ENCODE measurements at regions not wholly inside any gene's neighbourhood (a gene's known extent, or its start where the extent isn't known, plus 50 kb on each side); places are given as distances from the start of the nearest gene placed in this dataset.
"Not testable (repeated sequence)": the region's sequence is repeated elsewhere in the genome, so short reads cannot be mapped to it uniquely, and the experiment has no call there.

DNA sequence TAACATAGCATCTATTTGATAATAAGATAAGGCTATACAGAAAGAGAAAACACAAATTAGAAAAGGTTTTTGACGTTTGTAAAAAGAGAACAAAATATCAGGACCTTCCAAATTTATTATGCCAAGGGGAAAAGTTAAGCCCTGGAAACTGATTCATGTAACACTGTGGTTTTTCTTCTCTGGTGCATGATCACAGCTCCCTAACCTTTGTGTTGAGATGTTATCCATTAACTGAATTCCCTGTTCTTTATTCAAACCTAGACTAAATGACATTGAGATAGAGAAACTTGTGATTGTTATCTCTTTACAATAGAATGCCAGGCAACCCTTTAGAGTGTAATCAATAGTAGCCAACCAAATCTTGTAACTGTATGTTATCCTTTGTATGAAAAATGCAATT lies 141.5 kb upstream of the NRG3 start:
- H3K4me3 Mint-ChIP-seq (ENCODE audit: low read depth, unreplicated experiment) = no peak overlapping the region
- no peaks in the 10 kb centered on the region for H3K36me3 Mint-ChIP-seq (ENCODE audit: insufficient read depth, unreplicated experiment)
- CTCF ChIA-PET = no interaction called here
- intact Hi-C loops (cut with micrococcal nuclease; ENCODE audit: unreplicated experiment) = no loop called here
- no peak overlapping the region for H3K27ac Mint-ChIP-seq (ENCODE audit: unreplicated experiment)
- peaks cover 6% of the 10 kb centered on the region for H3K4me1 Mint-ChIP-seq (ENCODE audit: low read depth, unreplicated experiment)
- DNase-seq = no peak
- BruUV-seq (replicated peaks) = no TSS peak
- no peaks in the 10 kb centered on the region for H3K9me3 Mint-ChIP-seq (ENCODE audit: low read depth, unreplicated experiment)
- H3K27me3 Mint-ChIP-seq (ENCODE audit: unreplicated experiment) = peaks cover 16% of the 10 kb centered on the region
- TF ChIP-seq, protein P1, sequence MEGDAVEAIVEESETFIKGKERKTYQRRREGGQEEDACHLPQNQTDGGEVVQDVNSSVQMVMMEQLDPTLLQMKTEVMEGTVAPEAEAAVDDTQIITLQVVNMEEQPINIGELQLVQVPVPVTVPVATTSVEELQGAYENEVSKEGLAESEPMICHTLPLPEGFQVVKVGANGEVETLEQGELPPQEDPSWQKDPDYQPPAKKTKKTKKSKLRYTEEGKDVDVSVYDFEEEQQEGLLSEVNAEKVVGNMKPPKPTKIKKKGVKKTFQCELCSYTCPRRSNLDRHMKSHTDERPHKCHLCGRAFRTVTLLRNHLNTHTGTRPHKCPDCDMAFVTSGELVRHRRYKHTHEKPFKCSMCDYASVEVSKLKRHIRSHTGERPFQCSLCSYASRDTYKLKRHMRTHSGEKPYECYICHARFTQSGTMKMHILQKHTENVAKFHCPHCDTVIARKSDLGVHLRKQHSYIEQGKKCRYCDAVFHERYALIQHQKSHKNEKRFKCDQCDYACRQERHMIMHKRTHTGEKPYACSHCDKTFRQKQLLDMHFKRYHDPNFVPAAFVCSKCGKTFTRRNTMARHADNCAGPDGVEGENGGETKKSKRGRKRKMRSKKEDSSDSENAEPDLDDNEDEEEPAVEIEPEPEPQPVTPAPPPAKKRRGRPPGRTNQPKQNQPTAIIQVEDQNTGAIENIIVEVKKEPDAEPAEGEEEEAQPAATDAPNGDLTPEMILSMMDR (IDR thresholded peaks at IDR 0.05; ENCODE audit: unreplicated experiment) = no peak

DNA sequence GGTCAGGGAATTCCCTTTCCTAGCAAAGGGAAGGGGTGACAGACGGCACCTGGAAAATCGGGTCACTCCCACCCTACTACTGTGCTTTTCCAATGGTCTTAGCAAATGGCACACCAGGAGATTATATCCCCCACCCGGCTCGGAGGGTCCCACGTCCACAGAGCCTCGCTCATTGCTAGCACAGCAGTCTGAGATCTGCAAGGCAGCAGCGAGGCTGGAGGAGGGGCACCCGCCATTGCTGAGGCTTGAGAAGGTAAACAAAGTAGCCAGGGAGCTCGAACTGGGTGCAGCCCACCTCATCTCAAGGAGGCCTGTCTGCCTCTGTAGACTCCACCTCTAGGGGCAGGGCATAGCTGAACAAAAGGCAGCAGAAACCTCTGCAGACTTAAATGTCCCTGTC lies 139.8 kb upstream of the NRG3 start:
- H3K9me3 Mint-ChIP-seq (ENCODE audit: low read depth, unreplicated experiment); intact Hi-C loops (cut with micrococcal nuclease; ENCODE audit: unreplicated experiment); DNase-seq; H3K4me3 Mint-ChIP-seq (ENCODE audit: low read depth, unreplicated experiment); H3K27ac Mint-ChIP-seq (ENCODE audit: unreplicated experiment); CTCF ChIA-PET; BruUV-seq (replicated peaks); H3K36me3 Mint-ChIP-seq (ENCODE audit: insufficient read depth, unreplicated experiment); H3K4me1 Mint-ChIP-seq (ENCODE audit: low read depth, unreplicated experiment): not testable (repeated sequence)
- peaks cover 26% of the 10 kb centered on the region for H3K27me3 Mint-ChIP-seq (ENCODE audit: unreplicated experiment)

DNA sequence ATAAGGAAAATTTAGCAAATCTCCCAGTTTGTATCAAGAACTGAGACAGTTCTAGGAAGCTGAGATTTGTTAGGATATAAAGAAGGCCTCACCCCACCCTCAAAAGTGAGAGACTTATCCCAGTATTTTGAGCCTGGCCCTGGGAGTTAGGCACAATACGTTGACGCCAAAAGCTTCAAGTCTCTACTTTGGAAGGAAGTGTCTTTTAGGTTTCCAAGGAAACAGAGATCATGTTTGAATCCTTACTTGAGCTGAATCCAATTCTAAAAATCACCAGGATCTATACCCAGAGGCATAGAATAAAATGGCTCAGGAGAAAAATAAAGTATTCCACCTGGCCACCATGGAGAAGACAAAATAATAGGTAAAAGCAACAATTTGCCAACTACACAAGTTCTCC lies 115.9 kb upstream of the NRG3 start:
- H3K4me1 Mint-ChIP-seq (ENCODE audit: low read depth, unreplicated experiment) = no peaks in the 10 kb centered on the region
- no TSS peak for BruUV-seq (replicated peaks)
- TF ChIP-seq, protein P1 (IDR thresholded peaks at IDR 0.05; ENCODE audit: unreplicated experiment) = no peak
- no peak overlapping the region for H3K4me3 Mint-ChIP-seq (ENCODE audit: low read depth, unreplicated experiment)
- no peaks in the 10 kb centered on the region for H3K27me3 Mint-ChIP-seq (ENCODE audit: unreplicated experiment)
- DNase-seq = no peak
- H3K36me3 Mint-ChIP-seq (ENCODE audit: insufficient read depth, unreplicated experiment) = no peaks in the 10 kb centered on the region
- intact Hi-C loops (cut with micrococcal nuclease; ENCODE audit: unreplicated experiment) = no loop called here
- no peak overlapping the region for H3K27ac Mint-ChIP-seq (ENCODE audit: unreplicated experiment)
- H3K9me3 Mint-ChIP-seq (ENCODE audit: low read depth, unreplicated experiment) = peaks cover 2% of the 10 kb centered on the region
- CTCF ChIA-PET = interaction anchor here (0.6 kb wide), 2 partner anchors 8 to 31 kb away, joined by 3 read pairs; no protein-coding TSS in a partner anchor

DNA sequence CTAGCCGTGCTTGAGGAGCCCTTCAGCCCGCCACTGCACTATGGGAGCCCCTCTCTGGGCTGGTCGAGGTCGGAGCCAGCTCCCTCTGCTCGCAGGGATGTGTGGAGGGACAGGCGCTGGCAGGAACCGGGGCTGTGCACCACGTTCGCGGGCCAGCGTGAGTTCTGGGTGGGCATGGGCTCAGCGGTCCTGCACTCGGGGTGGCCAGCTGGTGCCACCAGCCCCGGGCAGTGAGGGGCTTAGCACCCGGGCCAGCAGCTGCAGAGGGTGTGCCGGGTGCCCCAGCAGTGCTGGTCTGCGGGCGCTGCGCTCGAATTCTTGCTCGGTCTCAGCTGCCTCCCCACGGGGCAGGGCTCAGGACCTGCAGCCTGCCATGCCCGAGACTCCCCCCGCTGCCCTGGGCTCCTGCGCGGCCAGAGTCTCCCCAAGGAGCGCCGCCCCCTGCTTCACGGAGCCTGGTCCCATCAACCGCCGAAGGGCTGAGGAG lies 90.8 kb upstream of the NRG3 start:
- no peak overlapping the region for H3K27ac Mint-ChIP-seq (ENCODE audit: unreplicated experiment)
- H3K4me3 Mint-ChIP-seq (ENCODE audit: low read depth, unreplicated experiment) = no peak overlapping the region
- intact Hi-C loops (cut with micrococcal nuclease; ENCODE audit: unreplicated experiment) = no loop called here
- H3K36me3 Mint-ChIP-seq (ENCODE audit: insufficient read depth, unreplicated experiment) = no peaks in the 10 kb centered on the region
- TF ChIP-seq, protein P1 (IDR thresholded peaks at IDR 0.05; ENCODE audit: unreplicated experiment) = no peak
- peaks cover 12% of the 10 kb centered on the region for H3K27me3 Mint-ChIP-seq (ENCODE audit: unreplicated experiment)
- no peaks in the 10 kb centered on the region for H3K9me3 Mint-ChIP-seq (ENCODE audit: low read depth, unreplicated experiment)
- no peak for DNase-seq
- no TSS peak for BruUV-seq (replicated peaks)
- H3K4me1 Mint-ChIP-seq (ENCODE audit: low read depth, unreplicated experiment) = no peaks in the 10 kb centered on the region
- CTCF ChIA-PET = no interaction called here

DNA sequence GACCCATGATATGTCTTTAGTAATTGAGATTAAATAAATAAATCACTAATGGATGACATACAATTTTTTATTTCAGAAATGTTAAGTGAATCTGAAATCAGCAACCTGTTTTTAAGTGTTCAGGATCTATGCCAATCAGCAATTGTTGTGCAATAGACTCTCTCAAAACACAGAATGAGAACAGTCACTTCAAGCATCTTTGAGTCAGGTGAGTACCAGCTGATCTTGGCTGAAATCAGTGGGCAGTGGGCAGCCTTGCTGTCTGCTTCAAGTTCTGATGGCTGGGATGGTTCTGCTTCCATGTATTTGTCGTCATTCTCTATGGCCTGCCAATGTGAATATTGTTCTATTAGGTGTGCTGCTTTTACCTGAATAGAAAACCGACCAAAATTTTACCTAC lies 82.3 kb upstream of the NRG3 start:
- BruUV-seq (replicated peaks) = no TSS peak
- TF ChIP-seq, protein P1 (IDR thresholded peaks at IDR 0.05; ENCODE audit: unreplicated experiment) = no peak
- intact Hi-C loops (cut with micrococcal nuclease; ENCODE audit: unreplicated experiment) = no loop called here
- no peak for DNase-seq
- no peaks in the 10 kb centered on the region for H3K4me1 Mint-ChIP-seq (ENCODE audit: low read depth, unreplicated experiment)
- H3K27ac Mint-ChIP-seq (ENCODE audit: unreplicated experiment) = no peak overlapping the region
- CTCF ChIA-PET = no interaction called here
- no peaks in the 10 kb centered on the region for H3K36me3 Mint-ChIP-seq (ENCODE audit: insufficient read depth, unreplicated experiment)
- H3K9me3 Mint-ChIP-seq (ENCODE audit: low read depth, unreplicated experiment) = no peaks in the 10 kb centered on the region
- no peak overlapping the region for H3K4me3 Mint-ChIP-seq (ENCODE audit: low read depth, unreplicated experiment)
- H3K27me3 Mint-ChIP-seq (ENCODE audit: unreplicated experiment) = peaks cover 39% of the 10 kb centered on the region
